ENCODE measurements at regions not wholly inside any gene's neighbourhood (a gene's known extent, or its start where the extent isn't known, plus 50 kb on each side); places are given as distances from the start of the nearest gene placed in this dataset.

- TF ChIP-seq, protein P1, sequence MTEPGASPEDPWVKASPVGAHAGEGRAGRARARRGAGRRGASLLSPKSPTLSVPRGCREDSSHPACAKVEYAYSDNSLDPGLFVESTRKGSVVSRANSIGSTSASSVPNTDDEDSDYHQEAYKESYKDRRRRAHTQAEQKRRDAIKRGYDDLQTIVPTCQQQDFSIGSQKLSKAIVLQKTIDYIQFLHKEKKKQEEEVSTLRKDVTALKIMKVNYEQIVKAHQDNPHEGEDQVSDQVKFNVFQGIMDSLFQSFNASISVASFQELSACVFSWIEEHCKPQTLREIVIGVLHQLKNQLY (CRISPR knock-in tag; conservative IDR thresholded peaks at IDR 0.05), result no peak
- TF ChIP-seq BHLHE40 (IDR thresholded peaks at IDR 0.05; ENCODE audit: low read length) (no peak), PHF8 (IDR thresholded peaks at IDR 0.05; ENCODE audit: borderline replicate concordance, low read length) (no peak), ZNF589 (CRISPR knock-in tag; IDR thresholded peaks at IDR 0.05; ENCODE audit: low read depth) (no peak), EP300 (IDR thresholded peaks at IDR 0.05; ENCODE audit: low read length) (no peak), MXD1 (CRISPR knock-in tag; IDR thresholded peaks at IDR 0.05; ENCODE audit: borderline replicate concordance, poor library complexity, severe bottlenecking) (no peak)
Measured at GRCh38 chr6:40755749-40756452, 168.7 kb upstream of the LRFN2 start.
